ENCODE measurements at regions not wholly inside any gene's neighbourhood (a gene's known extent, or its start where the extent isn't known, plus 50 kb on each side); places are given as distances from the start of the nearest gene placed in this dataset.

DNA sequence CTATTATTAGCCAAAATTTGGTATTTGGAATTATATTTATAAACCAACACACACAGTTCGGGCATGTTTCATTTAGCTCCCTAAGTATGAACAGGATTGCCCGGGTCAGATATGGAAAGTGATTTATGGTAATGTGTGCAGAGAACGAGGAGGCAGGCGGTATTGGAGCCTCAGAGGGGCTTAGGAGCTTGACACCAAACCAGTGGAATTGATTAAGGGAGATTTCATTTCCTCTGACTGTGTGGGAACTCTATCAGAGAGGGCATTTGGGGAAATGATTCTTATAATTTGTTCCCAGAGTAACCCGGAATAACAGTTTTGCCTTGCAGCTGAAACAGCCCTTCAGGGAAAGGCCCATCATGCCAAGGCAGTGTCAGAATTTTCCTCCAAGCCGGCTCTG lies 115.1 kb upstream of the SPTLC3 start:
- TF ChIP-seq, protein P1, sequence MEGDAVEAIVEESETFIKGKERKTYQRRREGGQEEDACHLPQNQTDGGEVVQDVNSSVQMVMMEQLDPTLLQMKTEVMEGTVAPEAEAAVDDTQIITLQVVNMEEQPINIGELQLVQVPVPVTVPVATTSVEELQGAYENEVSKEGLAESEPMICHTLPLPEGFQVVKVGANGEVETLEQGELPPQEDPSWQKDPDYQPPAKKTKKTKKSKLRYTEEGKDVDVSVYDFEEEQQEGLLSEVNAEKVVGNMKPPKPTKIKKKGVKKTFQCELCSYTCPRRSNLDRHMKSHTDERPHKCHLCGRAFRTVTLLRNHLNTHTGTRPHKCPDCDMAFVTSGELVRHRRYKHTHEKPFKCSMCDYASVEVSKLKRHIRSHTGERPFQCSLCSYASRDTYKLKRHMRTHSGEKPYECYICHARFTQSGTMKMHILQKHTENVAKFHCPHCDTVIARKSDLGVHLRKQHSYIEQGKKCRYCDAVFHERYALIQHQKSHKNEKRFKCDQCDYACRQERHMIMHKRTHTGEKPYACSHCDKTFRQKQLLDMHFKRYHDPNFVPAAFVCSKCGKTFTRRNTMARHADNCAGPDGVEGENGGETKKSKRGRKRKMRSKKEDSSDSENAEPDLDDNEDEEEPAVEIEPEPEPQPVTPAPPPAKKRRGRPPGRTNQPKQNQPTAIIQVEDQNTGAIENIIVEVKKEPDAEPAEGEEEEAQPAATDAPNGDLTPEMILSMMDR (IDR thresholded peaks at IDR 0.05), result no peak
- no peak for TF ChIP-seq EZH2 (IDR thresholded peaks at IDR 0.05; ENCODE audit: borderline replicate concordance, insufficient read depth, low read depth, low read length, poor library complexity, severe bottlenecking)

Data from B cell (primary cell).